Ureter (tissue), 1 donor: ENCODE measurements at regions not wholly inside any gene's neighbourhood (a gene's known extent, or its start where the extent isn't known, plus 50 kb on each side); places are given as distances from the start of the nearest gene placed in this dataset.
"Not testable (repeated sequence)": the region's sequence is repeated elsewhere in the genome, so short reads cannot be mapped to it uniquely, and the experiment has no call there.

ENCODE experiments used
- DNase-seq: peaks from one replicate; pipeline ENCODE4 v3.0.0-alpha.2; 2020; ENCODE audit warnings: low spot score
- donor health status: DM: yes; HTN: yes; CAD: no.

DNA sequence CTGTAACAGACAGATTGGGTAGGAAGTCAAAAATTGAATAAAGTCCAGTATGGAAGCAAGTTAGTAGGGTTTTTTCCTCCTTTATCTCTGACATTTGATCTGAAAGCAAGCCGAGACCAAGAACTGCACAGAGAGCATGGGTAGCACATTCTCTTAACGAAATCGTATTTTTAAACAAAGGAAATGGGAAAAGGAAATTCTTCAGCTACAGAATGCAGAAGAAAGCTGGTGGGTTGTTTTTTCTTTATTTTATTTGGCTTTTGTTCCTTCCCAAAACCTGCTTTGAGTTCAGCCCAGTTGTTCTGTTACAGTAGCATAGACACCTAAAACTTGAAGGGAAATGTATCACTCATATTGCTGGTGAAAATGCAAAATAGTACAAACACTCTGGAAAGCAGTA is 397.0 kb downstream of the GBE1 start:
- DNase-seq, result no peak

DNA sequence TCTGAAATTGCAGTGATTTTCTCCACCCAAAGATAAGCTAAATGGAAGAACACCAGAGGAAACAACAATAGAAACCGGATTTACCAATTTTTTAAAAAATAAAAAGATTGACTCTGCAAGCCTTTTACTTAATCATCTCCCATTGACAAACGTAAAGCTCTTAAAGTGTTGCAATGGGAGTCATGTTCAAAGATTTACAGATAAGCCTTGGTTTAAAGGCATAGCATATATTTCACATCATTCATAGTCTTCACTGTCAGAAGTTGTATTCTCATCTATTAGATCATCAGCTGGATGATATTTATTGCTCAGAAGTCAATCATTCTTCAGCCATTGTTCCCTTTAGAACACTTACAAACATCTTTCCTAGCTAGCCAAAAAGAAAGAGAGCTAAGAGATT is 397.6 kb downstream of the GBE1 start:
- no peak for DNase-seq

DNA sequence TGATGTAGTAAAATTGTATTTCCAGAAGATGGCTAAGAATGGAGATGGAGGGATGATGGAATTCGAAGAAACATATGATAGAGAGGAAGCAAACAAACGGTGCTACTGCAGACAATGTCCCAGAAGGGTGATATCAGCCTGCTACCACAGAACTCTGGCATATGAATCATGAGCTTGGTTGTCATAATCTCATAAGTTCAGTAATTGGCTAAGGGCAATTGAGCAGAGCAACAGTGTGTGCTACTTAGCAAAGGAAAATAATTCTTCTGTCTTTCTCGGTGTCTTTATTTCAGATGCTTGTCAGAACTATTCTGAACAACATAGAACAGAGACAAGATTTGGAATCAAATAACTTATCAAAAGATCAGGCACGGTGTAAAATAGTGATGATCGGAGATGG is 407.3 kb downstream of the GBE1 start:
- DNase-seq, result no peak

- DNase-seq, result no peak
Measured at GRCh38 chr3:81352867-81353266, 408.6 kb downstream of the GBE1 start.

DNA sequence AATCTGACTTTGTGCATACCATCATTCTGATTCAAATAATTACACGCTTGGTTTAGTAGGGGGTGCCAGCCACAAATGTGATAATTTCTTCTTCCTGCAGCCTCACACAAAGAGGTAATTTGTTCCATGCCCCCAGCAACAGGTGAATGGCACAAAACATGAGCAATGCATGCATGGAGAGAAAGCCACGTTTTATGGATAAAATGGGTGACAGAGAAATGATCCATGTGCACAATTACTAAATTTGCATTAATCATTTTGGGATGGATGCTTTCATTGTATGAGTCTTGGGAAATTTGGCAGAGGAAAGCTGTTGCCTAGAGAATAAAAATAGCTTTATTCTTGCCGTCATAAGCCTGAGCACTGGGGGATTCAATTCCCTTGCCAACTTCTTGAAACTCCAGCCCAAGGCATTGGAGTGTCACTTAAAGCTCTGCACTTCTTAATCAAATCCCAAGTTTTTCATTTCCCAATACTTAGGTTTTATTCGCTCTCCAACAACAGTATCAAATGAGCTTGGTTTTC is 411.6 kb downstream of the GBE1 start:
- DNase-seq, result no peak

GRCh38 chr3:81339040-81339845 is 422.2 kb downstream of the GBE1 start:
- DNase-seq, result no peak

GRCh38 chr3:81336470-81336869 is 425.0 kb downstream of the GBE1 start:
- DNase-seq, result no peak

DNA sequence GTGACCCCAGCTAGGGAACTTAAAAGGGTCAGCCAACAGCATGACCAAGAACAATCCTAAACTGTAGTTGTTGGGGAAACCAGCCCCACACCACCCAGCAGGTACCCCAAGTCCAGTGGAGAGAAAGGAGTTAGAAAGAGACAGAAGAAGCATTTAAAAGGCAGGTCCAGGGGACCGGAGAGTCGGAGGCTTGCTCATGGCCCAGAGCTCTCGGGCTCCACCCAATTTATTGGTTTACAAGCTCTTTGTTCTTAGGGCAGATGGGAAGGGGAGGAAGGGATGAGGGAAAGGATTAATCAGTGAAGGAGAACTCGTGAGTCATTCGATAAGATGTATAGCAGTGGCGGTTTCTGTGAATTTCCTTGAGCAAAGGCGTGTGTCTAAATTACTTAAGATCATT is 431.6 kb downstream of the GBE1 start:
- DNase-seq, result not testable (repeated sequence)

DNA sequence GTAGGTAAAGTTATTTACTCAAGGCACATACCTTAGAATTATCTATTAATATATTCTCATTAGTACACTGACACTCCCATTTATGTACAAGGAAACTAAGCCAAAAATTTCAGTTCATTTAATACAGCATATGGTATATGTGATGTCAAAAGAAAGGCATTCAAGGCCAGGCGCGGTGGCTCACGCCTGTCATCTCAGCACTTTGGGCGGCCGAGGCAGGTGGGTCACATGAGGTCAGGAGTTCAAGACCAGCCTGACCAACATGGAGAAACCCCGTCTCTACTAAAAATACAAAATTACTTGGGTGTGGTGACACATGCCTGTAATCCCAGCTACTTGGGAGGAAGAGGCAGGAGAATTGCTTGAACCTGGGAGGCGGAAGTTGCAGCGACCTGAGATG is 435.2 kb downstream of the GBE1 start:
- DNase-seq, result no peak

GRCh38 chr3:81320862-81321261 is 440.6 kb downstream of the GBE1 start:
- DNase-seq, result no peak

DNA sequence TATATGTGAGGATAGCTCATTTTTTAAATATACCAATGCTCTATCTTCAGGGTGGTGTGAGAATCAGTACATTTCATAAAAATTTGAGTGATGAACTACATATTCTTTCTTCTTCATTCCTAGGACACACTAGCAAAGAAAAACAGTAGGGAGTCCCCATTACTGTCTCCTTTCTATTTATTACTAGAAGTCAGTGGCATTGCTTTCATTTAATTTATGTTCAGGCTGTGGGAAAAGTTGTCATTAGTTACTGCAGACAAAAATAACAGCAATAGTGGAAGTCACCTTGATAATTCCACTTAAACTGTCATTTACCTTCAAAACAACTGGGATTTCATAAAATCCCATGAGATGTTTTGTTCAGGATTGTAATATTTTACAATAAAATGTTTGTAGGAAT is 446.4 kb downstream of the GBE1 start:
- DNase-seq, result no peak

DNA sequence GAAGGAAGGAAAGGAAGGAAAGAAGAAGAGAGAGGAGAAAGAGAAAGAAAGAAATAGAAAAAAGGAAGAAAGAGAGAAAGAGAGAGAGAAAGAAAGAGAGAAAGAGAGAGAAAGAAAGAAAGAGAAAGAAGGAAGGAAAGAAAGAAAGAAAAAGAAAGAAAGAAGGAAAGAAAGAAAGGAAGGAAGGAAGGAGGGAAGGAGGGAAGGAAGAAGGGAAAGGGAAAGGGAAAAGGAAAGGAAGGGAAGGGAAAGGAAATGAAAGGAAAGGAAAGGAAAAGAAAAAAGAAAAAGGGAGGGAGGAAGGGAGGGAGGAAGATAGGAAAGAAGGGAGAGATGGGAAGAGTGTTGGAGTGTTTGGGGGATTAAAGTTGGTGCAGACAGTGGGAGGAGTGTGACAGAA is 450.1 kb downstream of the GBE1 start:
- no peak for DNase-seq

DNA sequence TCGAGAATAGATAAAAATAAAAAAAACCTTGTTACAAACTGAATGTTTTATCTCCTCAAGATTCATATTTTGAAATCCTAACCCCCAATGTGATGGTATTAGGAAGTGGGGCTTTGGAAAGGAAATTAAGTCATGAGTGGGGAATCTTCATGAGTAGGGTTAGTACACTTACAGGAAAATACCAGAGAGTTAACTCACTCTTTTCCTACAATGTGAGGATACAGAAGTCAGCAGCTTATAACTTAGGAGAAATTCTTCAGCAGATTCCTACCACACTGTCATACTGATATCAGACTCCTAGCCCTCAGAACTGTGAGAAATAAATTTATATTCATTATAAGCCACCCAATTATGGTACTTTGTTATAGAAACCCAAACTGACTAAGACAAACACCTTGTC is 453.1 kb downstream of the GBE1 start:
- no peak for DNase-seq

- no peak for DNase-seq
Measured at GRCh38 chr3:81307221-81307620, 454.2 kb downstream of the GBE1 start.

GRCh38 chr3:81303321-81303720 is 458.1 kb downstream of the GBE1 start:
- no peak for DNase-seq

DNA sequence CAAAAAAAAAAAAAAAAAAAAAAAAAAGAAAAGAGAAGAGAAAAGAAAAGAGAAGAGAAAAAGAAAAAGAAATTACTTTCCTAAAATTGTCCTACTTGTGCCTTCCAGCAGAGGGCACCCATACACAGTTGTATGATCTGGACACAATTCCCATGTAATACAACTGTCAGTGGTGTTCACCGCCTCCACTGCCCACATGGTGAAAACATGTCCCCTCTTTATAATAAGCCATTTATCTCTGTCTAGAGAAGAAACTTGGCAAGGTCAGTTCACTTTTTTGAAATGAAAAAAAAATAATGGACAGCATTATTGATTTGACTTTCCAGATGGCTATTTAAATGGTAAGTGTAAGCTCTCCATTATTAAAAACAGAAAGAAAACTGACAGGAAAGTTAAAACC is 459.4 kb downstream of the GBE1 start:
- DNase-seq, result no peak

- DNase-seq, result no peak
Measured at GRCh38 chr3:81301230-81301629, 460.2 kb downstream of the GBE1 start.

GRCh38 chr3:81300324-81300927 is 461.0 kb downstream of the GBE1 start:
- DNase-seq, result no peak

DNA sequence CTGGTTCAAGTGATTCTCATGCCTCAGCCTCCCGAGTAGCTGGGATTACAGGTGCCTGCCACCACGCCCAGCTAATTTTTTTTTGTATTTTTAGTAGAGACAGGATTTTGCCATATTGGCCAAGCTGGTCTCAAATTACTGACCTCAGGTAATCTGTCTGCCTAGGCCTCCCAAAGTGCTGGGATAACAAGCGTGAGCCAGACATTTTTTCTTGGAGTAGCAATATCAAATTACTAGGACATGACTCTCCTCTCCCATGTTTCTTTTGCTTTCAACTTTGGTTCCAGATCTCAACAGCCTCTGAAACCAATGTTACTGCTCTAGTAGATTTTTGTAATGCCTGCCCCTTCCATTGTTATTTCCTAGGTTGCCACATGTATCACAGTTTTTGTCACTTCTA is 462.0 kb downstream of the GBE1 start:
- DNase-seq, result no peak

DNA sequence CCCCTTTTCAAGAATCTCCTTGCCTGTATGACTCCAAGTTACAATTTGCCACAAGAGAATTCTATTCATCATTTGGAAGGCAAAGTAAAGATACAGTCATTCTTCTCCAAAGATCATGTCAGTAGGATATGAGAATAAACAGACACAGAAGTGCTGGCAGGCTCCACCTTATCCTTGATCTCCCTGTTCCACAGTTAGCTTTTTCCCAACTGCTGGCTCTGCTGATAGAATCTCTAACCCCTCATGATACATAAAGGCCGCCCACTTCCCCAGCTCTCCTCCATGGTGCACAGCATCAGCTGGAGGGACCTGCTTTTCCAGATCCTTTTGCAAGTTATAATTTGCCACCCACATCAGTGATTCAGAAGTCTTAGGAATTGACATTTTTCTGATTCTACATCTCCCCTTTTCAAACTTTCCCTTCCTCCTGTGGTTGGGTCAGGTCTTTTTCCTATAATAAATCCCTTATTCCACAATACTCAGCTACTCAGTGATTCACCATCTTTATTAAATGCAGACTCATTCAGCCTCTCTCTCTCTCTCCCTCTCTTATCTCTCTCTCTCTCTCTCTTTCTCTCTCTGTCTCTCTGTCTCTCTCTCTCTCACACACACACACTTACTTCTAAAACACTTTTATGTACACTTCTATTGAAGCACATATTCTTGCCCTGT is 465.4 kb downstream of the GBE1 start:
- DNase-seq, result no peak

GRCh38 chr3:81293156-81293555 is 468.3 kb downstream of the GBE1 start:
- DNase-seq, result no peak

DNA sequence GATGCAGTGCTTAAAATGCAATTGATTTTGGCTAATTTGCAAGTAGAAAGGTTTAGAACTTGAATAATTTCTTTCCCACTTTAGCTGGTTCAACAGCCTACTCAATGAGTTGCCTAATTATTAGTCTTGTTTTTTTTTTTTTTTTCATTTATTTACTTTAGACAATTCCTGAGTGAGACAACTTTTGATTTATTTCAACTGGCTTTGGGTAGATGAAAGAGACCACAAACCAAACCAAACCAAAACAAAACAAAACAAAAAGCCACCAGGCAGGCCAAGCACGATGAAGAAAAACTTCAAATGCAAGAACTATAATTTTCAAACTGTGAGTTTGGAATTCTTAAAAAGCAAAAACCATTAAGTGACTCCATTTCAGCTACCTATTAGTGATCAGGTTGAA is 469.9 kb downstream of the GBE1 start:
- DNase-seq, result no peak

DNA sequence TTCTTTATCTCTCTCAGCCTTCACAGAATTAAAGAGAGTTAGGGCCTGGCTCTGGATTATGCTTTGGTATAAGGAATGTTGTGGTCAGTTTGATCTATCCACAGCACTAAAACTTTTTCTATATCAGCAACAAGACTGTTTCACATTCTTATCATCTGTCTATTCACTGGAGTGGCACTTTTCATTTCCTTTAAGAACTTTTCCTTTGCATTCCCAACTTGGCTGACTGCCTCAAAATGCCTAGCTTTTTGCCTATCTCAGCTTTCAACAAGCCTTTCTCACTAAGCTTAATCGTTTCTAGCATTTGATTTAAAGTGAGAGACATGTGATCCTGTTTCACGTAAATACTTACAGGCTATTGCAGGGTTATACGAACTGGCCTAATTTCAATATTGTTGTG is 471.8 kb downstream of the GBE1 start:
- no peak for DNase-seq
